OCI-LY1 (cell line): ENCODE measurements at regions not wholly inside any gene's neighbourhood (a gene's known extent, or its start where the extent isn't known, plus 50 kb on each side); places are given as distances from the start of the nearest gene placed in this dataset.
A peak's percentile ranks its signal among the peaks of the same experiment; 100 is the strongest.

Experiments used
- H2AFZ ChIP-seq: fragments of 200-600 bp; sonication (generic), shearing (Covaris generic); 2 replicates; pipeline ENCODE4 v1.6.0; 2014; ENCODE audit warnings: antibody characterized with exemption, mild to moderate bottlenecking, low read length
- H3F3A ChIP-seq: fragments of 200-600 bp; sonication (generic), shearing (Covaris generic); 2 replicates; pipeline ENCODE4 v1.6.0; 2014; ENCODE audit warnings: mild to moderate bottlenecking, antibody characterized with exemption, low read length, moderate library complexity; ENCODE audit not compliant: insufficient read depth
- H3K27ac ChIP-seq: fragments of 200-600 bp; sonication (generic); 2 replicates; pipeline ENCODE4 v1.5.1; 2014; ENCODE audit warnings: low read length, mixed run types, mild to moderate bottlenecking, low read depth; ENCODE audit not compliant: poor library complexity, severe bottlenecking
- H3K27me3 ChIP-seq: fragments of 200-600 bp; sonication (generic); 2 replicates; pipeline ENCODE4 v1.6.0; 2014; ENCODE audit warnings: antibody characterized with exemption, mild to moderate bottlenecking, low read length, moderate library complexity; ENCODE audit not compliant: insufficient read depth
- H3K36me3 ChIP-seq: fragments of 200-600 bp; sonication (generic); 2 replicates; pipeline ENCODE4 v1.6.1; 2014; ENCODE audit warnings: mild to moderate bottlenecking, antibody characterized with exemption, low read length, moderate library complexity, mixed read lengths; ENCODE audit not compliant: insufficient read depth
- H3K4me1 ChIP-seq: fragments of 200-600 bp; sonication (generic); 2 replicates; pipeline ENCODE4 v1.5.1; 2014; ENCODE audit warnings: mild to moderate bottlenecking, low read length, moderate library complexity; ENCODE audit not compliant: insufficient read depth, severe bottlenecking
- H3K4me2 ChIP-seq: fragments of 200-600 bp; sonication (generic), shearing (Covaris generic); 2 replicates; pipeline ENCODE4 v1.6.1; 2014; ENCODE audit warnings: low read length
- H3K4me3 ChIP-seq: fragments of 200-600 bp; sonication (generic); 2 replicates; pipeline ENCODE4 v1.5.1; 2014; ENCODE audit warnings: low read length, low read depth, mild to moderate bottlenecking, mixed read lengths; ENCODE audit not compliant: poor library complexity, severe bottlenecking
- H3K79me2 ChIP-seq: fragments of 200-600 bp; shearing (Covaris generic); 2 replicates; pipeline ENCODE4 v1.6.1; 2016; ENCODE audit warnings: mixed run types, low read length, mixed read lengths; ENCODE audit not compliant: insufficient read depth
- H3K9ac ChIP-seq: fragments of 200-600 bp; sonication (generic), shearing (Covaris generic); 2 replicates; pipeline ENCODE4 v1.6.1; 2014; ENCODE audit warnings: mild to moderate bottlenecking, low read length, mixed read lengths
- H3K9me2 ChIP-seq: fragments of 200-600 bp; sonication (generic), shearing (Covaris generic); 2 replicates; pipeline ENCODE4 v1.6.1; 2014; ENCODE audit warnings: low read depth, mild to moderate bottlenecking, low read length, mixed read lengths
- H3K9me3 ChIP-seq: fragments of 200-600 bp; shearing (Covaris generic); 2 replicates; pipeline ENCODE4 v1.6.1; 2014; ENCODE audit warnings: low read length, mixed read lengths
- H4K20me1 ChIP-seq: fragments of 200-600 bp; sonication (generic), shearing (Covaris generic); 2 replicates; pipeline ENCODE4 v1.6.0; 2016; ENCODE audit warnings: mild to moderate bottlenecking, low read length; ENCODE audit not compliant: insufficient read depth
- EZH2 ChIP-seq: fragments of 200-600 bp; sonication (generic), shearing (Covaris generic); IDR thresholded peaks from 2 replicates; pipeline ENCODE4 v1.8.0; 2017; ENCODE audit warnings: borderline replicate concordance, mixed run types, mild to moderate bottlenecking, antibody characterized with exemption, low read length, moderate library complexity, mixed read lengths
- TF ChIP-seq, protein P1 (sequence below): fragments of 200-600 bp; sonication (generic), shearing (Covaris generic); IDR thresholded peaks from 2 replicates; pipeline ENCODE4 v1.5.1; 2017; ENCODE audit warnings: mild to moderate bottlenecking, antibody characterized with exemption, low read length, moderate library complexity, mixed read lengths

DNA sequence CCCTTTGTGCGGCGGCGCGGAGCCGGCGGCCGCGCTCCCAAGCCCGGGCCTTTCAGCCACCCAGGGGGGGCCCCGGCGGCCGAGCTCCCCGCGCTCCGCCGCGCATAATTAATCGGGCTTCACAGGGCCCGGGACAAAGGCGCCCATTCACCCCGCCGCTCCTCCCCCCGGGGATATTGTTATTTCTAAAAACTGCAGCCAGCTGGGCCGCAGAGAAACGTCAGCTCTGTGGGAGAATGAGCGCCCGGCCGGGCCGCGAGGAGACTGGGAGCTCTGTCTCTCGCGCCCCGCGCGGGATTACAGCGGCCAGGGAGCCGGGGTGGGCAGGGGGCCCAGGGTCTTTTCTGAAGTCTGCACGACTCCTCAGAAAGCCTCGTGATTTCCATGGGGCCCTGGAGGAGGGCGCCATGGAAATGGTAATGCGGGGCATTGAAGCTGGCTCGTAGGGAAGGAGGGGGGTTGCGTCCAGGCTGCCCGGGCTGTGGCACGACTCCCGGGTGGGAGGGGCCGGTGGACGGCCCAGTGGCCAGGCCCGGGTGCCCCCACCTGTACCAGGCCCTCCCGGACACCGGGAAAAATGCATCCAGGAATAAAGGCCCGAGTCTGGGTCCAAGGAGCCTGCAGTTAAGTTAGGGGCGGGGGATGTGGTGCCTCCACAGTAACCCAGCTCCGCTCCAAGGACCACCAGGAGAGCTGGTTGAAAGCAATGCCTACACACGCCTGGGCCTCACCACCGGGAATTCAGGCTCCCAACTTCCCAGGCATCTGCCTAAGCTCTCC lies 125.3 kb downstream of the ZFP36L2 start:
- TF ChIP-seq EZH2: no peak
- TF ChIP-seq, protein P1, sequence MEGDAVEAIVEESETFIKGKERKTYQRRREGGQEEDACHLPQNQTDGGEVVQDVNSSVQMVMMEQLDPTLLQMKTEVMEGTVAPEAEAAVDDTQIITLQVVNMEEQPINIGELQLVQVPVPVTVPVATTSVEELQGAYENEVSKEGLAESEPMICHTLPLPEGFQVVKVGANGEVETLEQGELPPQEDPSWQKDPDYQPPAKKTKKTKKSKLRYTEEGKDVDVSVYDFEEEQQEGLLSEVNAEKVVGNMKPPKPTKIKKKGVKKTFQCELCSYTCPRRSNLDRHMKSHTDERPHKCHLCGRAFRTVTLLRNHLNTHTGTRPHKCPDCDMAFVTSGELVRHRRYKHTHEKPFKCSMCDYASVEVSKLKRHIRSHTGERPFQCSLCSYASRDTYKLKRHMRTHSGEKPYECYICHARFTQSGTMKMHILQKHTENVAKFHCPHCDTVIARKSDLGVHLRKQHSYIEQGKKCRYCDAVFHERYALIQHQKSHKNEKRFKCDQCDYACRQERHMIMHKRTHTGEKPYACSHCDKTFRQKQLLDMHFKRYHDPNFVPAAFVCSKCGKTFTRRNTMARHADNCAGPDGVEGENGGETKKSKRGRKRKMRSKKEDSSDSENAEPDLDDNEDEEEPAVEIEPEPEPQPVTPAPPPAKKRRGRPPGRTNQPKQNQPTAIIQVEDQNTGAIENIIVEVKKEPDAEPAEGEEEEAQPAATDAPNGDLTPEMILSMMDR: no peak
- H3K4me1 ChIP-seq: peaks cover 4% of the 10 kb centered on the region
- peak overlapping the region; percentile 56 for H3K4me2 ChIP-seq
- no peak overlapping the region for H2AFZ ChIP-seq
- H3K79me2 ChIP-seq: no peaks in the 10 kb centered on the region
- H4K20me1 ChIP-seq: no peaks in the 10 kb centered on the region
- H3K36me3 ChIP-seq: no peaks in the 10 kb centered on the region; the same call in 1 of the 2 replicates
- no peak overlapping the region for H3K9ac ChIP-seq
- no peaks in the 10 kb centered on the region for H3K9me3 ChIP-seq
- H3K27me3 ChIP-seq: peaks cover 16% of the 10 kb centered on the region; the same call in 1 of the 2 replicates
- no peak overlapping the region for H3K27ac ChIP-seq
- H3K9me2 ChIP-seq: no peaks in the 10 kb centered on the region
- H3K4me3 ChIP-seq: peak overlapping the region; percentile 31
- H3F3A ChIP-seq: no peaks in the 10 kb centered on the region

DNA sequence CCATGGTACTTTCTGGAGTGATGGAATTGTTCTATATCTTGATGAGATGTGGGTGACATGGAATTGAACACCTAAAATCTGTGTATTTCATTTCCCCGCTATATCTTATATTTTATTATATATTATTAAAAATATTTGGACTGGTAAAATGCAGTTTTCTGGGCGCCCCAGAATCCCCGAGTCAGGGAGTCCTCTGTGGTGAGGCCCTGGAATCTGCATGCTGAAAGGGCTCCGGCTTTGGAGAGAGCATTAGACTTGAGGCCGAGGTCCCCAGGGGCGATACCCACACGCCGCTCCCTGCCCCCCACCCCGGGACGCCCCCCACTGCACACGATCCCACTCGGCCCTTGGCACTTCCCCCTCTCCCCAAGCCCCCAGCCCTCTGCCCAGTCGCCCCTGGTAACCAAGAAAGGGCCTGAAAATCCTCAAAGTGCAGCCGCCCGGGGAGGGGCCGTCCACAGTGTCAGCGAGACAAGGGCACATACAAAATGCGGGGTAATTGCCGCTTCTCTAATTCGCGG lies 126.0 kb downstream of the ZFP36L2 start:
- Histone ChIP-seq H2AFZ (no peak overlapping the region), H3K27ac (no peak overlapping the region), H3K4me2 (peak overlapping the region; percentile 56; the same call in 1 of the 2 replicates), H3K27me3 (peaks cover 16% of the 10 kb centered on the region; the same call in 1 of the 2 replicates), H3K9me3 (no peaks in the 10 kb centered on the region), H4K20me1 (no peaks in the 10 kb centered on the region), H3K4me1 (no peaks in the 10 kb centered on the region), H3K4me3 (peak overlapping the region; percentile 31), H3K9me2 (no peaks in the 10 kb centered on the region), H3K79me2 (no peaks in the 10 kb centered on the region), H3F3A (no peaks in the 10 kb centered on the region), H3K36me3 (no peaks in the 10 kb centered on the region; the same call in 1 of the 2 replicates), H3K9ac (no peak overlapping the region)
- no peak for TF ChIP-seq EZH2
- TF ChIP-seq, protein P1: no peak

DNA sequence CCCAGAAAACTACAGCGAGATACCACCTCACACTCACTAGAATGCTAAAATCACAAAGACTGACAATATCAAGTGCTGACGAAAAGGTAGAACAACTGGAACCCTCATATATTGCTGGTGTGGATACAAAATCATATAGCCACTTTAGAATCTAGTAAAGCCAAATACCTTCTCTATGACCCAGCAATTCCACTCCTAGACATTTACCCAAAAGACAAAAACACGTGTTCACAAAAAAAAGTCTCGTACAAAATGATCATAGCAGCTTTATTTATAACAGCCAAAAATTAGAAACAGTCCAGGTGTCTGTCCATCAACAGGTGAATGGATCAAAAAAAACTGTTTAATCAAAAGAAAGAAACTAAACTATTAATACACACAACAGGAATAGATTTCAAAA lies 126.6 kb downstream of the ZFP36L2 start:
- no peaks in the 10 kb centered on the region for H3K4me1 ChIP-seq
- no peak overlapping the region for H3K27ac ChIP-seq
- no peak overlapping the region for H2AFZ ChIP-seq
- no peak overlapping the region for H3K4me3 ChIP-seq
- H3K36me3 ChIP-seq: no peaks in the 10 kb centered on the region; the same call in 1 of the 2 replicates
- H4K20me1 ChIP-seq: no peaks in the 10 kb centered on the region
- no peaks in the 10 kb centered on the region for H3F3A ChIP-seq
- peaks cover 16% of the 10 kb centered on the region; the same call in 1 of the 2 replicates for H3K27me3 ChIP-seq
- no peak overlapping the region for H3K4me2 ChIP-seq
- no peak overlapping the region for H3K9ac ChIP-seq
- H3K9me3 ChIP-seq: no peaks in the 10 kb centered on the region
- TF ChIP-seq, protein P1: no peak
- no peak for TF ChIP-seq EZH2
- no peaks in the 10 kb centered on the region for H3K79me2 ChIP-seq
- H3K9me2 ChIP-seq: no peaks in the 10 kb centered on the region
